HG03354 (cell line): ENCODE measurements at regions not wholly inside any gene's neighbourhood (a gene's known extent, or its start where the extent isn't known, plus 50 kb on each side); places are given as distances from the start of the nearest gene placed in this dataset.
"Not testable (repeated sequence)": the region's sequence is repeated elsewhere in the genome, so short reads cannot be mapped to it uniquely, and the experiment has no call there.

ENCODE experiments used
- ATAC-seq: cut with Tn5 transposase; IDR thresholded peaks from one replicate; pipeline ENCODE4 v1.9.1; 2021; ENCODE audit warnings: mild to moderate bottlenecking; ENCODE audit not compliant: unreplicated experiment, poor library complexity, severe bottlenecking

DNA sequence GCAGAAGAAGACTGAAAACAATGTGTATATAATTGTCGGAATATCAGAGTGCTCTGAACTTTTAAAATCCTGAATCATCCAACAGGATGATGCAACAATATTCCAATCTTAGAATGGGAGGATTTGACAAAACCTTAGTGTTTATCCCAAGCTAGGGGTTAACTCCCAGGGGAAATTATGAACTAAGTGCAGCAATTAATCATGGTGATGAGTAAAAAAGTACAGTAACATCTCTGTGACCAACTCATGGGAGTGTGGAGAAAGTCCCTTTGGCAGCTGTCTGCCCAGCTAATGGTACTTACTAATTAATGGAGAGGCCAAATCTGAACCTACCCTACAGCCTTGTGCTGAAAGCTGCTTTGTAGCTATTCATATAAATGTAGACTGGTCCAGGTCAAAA is 257.6 kb upstream of the DDX53 start:
- no peak for ATAC-seq

DNA sequence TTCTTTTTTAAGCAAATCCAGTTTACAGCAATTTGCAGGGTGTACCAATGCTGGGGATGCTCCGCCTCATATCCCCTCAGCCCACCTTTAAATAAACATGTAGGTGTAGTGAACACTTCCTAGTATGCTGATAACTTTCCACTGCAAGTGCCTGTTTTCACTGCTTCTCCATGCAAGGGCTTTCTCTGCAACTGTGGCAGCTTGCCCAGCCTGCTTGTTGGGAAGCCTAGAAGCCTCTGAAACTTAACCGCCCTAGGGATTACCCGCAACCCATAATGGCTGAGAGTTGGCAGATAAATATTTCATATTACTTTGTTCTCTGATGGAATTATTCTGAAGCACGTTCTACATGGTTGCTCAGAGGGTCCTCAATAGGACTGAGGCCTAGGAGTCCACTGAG is 253.7 kb upstream of the DDX53 start:
- ATAC-seq = no peak

DNA sequence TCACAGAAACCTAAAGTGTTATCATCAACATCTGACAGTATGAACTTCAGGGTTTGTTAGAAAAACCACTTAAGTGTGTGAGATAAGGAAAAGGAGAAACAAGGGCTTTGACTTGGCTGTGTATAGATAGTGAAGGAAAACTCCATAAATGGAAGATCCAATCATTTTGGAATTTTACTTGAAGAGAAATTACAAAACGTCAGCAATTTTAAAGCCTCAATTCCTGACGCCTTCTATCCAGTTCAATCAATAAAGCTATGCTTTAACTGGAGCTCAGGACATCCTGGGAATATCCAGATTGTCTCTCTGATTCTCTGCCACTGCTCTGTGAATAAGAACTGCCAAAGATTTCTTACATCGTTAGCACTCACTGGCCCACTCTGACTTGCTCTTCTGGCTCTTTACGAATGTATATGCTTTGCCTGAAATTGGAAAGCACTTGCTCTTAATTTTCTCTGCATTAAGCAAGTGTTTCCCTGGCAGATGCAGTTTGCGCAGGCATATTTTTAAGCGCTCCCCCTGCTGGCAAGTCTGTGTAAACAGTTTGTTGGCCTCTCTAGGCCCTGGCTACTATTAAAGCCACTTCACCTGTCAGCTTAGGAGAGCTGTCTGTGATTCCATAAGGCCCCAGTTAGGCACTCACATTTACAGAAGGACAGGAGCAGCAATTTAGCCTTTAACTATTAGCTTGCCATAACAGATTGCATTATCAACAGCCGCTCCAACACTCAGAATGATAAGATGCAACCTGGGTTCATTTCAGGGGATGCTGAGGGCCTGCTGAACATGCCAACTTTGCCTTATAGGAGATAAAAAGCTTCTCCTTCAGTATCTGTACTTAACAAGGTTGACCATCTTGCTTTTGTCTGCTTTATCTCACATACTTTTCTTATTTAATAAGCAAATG is 251.4 kb upstream of the DDX53 start:
- ATAC-seq = peak; percentile 92

DNA sequence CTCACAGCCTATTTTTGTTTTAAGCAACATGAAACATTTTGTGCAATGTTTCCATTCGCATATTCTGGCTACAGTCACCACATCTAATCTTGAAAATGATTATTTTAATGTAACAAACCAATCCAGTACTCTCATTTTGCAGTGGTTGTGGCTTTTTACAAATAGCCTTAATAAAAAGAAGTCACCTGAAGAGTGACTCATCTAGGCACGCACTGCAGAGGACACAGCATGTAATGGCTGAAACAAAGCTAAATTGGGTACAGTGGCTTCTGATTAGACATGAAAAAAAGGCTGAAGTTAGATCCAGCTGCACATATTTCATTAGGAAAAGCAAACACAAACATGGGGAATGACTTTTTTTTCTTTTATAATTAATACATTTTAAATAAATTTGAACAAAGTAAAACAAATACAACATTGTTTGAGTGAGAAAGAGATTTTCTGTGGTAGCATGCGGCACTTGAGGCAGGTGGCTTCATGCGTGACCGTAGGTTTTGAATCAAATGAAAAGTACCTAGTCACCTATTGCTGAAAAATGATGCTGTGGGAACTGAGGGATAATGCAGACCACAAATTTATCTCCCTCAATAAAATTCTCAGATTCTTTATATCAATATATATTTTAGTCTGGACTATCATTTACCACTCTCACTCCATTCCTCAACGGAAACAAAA is 240.8 kb upstream of the DDX53 start:
- peak; percentile 77 for ATAC-seq

DNA sequence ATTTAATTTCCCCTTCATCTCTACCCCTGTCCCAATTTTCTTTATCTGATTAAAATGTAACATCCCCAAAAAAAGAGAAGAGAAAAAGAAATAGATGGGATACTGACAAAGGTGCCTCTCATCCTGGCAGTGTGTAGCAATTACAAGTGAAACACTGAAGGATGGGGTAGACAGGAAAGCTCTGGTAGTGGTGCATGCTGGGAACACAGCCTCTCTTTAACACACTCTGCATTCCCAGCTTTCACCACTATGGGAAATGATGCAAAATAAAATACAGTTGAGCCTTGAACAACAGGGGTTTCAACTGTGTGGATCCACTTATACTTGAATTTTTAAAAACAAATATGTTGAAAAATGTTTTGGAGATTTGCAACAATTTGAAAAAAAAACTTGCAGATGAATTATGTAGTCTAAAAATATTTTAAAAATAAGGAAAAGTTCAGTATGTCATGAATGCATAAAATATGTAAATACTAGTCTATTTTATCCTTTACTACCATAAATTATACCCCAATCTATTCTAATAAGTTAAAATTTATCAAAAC is 239.2 kb upstream of the DDX53 start:
- no peak for ATAC-seq

DNA sequence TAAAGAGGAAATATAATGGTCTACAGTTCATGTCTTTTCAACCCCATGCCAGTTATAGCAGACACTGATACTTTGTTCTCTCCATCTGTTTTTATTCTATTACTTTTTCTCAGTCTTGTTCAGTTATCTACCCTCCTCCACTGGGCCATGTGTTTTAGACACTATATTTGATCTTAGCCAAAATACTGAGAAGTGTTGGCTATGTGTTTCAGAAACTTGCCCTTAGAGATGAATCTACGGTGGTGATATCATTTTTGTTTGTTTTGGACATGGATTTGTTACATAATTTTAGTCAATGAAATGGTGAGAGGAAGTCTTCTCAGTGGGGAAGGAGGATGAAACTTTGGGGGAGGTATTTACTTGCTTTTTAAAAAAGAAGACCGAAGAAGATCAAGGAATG is 211.5 kb upstream of the DDX53 start:
- ATAC-seq = no peak

DNA sequence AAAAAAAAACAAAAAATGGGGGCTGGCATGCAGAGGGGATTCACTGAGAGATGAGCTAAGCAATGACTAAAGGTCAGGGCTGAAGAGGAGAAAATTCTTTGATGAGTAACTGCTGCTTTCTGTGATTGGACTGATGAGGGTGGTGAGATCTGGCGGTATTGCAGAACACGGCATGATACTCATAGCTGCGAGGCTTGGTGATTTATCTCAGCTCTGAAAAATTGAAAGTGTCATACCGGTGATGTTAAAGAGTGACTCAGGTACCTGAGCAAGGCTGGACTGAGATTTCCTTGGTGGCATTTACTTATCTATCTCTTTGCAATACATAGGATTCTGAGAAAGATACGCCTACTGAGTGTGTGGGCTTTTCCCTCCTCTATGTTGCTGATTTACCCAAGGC is 204.1 kb upstream of the DDX53 start:
- no peak for ATAC-seq

DNA sequence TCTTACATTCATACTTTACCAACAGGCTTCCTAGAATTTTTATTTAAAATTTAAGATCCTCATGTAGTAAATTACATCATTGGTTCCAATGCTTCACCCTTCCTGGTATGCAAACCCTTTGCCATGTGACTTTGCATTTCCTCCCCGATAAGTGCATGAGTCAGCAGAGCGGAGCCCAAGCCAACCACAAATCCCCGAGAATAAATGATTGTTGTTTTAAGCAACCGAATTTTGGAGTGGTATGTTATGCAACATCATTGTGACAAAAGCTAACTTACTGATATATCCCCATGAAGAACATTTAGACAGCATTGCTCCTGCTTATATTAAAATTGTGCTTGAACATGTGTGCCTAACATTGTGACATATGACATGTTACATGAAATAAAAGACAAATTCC is 199.4 kb upstream of the DDX53 start:
- no peak for ATAC-seq

DNA sequence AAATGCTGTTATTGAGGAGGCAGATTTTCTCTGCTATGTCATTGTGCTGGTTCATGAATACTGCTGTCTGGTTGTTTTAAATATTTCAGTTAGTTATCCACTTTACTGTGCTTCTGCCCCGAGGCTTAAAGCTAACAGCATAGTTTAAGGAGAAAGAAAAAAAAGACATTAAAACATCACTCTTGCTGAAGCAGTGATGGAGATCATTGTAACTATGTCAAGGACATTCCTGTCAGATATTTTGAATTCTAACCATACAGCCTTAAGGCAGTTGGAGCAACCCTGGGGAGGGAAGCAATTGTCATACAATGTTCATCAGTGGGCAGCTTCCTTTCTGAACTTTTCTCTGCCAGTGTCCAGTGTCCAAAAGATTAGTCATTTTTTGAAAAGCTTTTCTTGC is 199.0 kb upstream of the DDX53 start:
- no peak for ATAC-seq

DNA sequence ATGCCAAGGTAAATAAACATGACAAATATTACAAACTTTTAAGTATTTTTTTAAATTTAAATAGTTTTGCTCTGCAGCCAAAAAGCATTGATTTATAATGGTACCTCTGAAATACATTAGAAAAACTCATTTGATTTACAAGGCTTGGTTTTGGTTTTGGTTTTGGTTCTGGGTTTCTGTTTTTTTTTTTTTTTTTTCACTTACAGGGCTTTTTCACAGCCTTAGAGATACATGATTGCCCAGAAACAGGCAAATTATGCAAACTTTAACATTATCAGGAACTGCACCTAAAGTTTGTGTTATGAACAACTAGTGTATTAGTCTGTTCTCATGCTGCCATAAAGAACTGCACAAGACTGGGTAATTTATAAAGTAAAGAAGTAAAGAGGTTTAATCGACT is 196.4 kb upstream of the DDX53 start:
- ATAC-seq = peak; percentile 60

DNA sequence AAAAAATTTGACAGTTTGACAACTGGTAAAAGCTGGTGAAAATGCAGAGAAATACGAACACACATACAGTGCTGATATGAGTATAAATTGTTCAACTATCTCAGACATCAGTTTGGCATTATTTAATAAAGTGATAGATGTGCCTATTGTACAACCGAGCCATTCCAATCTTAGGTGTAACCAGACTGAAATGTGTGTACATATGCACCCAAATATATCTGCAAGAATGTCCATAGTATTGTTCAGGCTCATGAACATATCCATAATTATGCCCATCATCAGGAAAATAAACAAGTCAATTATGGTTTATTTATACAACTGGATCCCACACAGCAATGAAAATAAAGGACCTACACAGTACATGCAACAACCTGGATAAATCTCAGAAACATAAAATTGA is 188.9 kb upstream of the DDX53 start:
- ATAC-seq = no peak

DNA sequence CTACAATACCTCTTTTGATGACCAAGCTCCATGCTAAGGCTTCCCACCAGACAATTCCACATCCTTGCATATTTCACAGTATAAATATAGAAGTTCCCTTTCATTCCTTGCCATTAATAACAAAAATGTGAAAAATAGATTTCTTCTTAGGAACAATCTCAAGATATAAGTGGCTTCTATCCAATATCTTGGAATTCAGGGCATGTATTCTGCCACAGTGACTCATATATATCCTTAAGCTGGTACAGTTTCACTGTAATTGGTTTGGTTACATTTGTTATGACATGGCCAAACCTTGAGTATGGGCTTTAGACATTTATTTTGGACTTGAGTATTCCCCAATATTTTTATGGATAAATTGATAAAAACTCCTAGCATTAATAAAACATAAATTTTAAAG is 181.7 kb upstream of the DDX53 start:
- ATAC-seq = no peak

DNA sequence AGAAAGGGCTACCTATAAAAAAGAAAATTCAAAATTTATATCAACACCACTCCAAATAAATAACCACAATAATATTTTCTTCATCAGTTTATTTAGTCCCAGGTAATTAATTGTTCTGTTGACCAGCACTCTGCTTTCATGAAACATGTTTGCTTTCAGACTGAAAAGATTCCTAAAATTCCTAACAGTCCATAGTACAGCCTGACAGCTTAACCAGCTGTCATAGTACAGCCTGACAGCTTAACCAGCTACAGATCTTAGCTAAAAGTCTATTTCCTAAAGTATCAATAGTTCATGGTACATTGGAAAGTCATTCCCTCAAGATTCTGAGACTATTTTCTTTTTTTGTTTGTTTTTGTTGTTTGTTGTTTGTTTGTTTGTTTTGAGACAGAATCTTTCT is 144.1 kb upstream of the DDX53 start:
- ATAC-seq = no peak

DNA sequence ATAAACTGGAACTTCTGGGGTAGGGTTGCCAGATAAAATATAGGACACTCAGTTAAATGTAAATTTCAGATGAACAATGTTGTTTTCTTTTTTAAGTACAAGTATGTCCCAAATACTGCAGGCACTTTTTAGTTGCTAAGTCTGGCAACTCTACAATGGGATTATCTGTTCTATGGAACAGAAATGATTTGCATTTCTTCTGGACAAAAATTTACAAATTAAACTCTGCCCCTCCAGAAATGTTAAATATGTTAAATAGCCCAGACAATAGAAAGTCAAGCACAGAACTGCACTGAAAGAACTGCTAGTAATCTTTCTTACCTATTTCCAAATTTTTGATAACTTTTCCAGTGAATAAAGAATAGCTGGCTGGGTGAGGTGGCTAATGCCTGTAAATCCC is 140.1 kb upstream of the DDX53 start:
- ATAC-seq = no peak

DNA sequence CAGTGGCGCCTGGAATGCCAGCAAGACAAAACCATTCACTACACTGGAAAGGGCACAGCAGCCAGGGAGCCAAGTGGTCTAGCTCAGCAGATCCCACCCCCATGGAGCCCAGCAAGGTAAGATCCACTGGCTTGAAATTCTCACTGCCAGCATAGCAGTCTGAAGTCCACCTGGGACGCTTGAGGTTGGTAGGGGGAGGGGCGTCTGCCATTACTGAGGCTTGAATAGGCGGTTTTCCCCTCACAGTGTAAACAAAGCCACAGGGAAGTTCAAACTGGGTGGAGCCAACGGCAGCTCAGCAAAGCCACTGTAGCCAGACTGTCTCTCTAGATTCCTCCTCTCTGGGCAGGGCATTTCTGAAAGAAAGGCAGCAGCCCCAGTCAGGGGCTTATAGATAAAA is 133.0 kb upstream of the DDX53 start:
- ATAC-seq = not testable (repeated sequence)

DNA sequence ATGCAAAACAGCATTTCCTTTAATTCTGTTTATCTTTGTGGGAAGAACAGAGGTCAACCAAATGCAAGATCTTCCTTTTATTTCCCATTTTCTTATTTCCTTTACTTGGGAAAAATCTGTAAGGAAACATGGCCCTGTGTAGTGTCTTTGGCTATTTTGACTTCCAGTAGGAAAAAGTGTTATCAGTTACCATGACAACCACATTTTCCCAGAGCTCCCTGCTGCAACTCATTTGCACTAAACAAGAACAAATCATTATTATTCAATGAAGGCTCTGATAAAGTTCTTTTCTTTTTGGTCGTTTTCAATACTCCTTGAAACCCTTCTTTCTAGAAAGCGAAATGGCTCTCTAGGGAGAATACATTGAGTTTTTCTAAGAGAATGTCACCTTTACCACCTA is 117.2 kb upstream of the DDX53 start:
- ATAC-seq = no peak

DNA sequence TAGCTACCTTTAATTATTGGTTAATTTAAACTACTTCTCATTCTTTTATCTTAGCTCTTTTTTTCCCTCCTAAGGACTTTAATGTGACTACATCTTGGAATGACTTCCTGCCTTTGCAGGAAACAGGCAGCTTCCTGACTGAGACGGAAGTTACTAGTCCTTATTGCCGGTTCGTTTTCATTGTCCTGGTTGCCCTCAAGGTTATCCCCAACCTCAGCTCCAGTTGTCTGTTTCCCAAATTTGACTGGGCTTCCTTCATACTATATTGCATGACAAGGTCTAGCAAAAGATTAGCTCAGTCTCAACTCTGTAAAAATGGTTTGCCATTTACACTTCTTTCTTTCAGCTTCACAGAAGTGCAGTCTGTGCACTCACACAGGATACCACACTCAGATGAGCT is 109.9 kb upstream of the DDX53 start:
- ATAC-seq = no peak

DNA sequence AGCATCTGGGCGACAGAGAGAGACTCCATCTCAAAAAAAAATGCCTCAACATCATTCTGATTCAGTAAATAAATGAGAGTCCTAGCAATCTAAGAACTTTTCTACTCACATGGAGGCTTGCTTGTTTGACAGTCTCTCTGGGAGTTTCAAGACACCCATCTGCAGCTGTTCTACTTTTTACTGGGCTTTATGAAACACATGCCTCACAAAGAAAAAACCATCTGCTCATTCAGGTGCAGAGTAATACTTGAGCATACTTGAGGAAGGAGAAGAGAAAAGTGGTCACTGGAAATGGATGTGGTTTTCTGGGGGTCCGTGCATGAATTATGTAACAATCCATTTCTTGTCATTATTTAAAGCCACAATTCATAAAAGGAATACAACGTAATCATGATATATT is 87.1 kb upstream of the DDX53 start:
- no peak for ATAC-seq

DNA sequence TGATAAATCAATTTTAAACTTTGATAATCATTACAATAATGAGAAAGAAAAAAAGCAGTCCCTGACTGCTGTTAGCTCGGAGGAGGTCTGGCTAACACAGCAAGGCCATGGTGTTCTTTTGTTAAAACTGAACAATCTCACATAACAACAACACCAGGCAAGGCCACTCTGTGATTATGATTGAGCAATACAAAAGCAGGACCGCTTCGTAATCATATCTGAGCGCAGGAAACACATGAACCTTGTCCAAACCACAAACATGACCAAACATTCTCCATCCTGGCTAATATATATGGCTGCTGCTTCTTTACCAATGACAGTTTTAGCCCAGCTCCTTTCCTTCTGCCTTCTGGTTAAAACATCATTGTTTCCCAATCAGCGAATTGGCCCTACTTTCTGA is 76.8 kb upstream of the DDX53 start:
- no peak for ATAC-seq

DNA sequence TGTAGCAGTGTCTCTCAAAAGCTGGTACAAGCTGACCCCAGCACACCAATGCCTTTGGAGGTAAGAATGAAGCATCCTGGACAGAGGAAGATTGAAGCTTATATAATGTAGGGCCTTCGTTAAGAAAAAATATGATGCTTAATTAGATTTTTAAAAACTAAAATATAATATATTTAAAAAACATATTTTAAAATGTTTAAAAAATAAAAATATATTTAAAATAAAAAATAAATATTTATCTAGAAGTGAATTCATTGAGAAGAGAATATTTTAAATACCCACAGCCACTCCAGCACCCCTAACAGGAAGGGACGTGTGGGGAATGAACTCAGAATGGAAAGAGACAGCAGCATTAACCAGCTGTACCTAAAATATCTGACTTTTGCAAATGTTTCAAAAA is 65.1 kb upstream of the DDX53 start:
- no peak for ATAC-seq

DNA sequence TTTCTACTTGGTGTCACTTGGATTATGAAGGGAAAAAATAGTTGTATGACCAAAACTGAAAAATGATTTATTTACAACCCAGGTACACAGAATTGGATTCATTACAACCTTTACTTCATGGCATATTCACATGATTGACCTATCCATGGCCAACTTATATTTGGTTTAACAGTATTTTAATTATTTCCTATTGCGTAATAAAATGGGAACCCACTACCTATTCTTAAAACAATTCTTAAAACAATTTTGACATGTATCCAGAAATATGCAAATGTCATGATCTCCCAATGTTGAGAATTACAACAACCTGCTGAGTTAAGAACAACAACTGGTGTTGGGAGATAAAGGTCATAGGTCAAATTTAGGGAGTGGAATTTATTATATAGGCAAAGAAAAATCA is 54.8 kb upstream of the DDX53 start:
- no peak for ATAC-seq
